GM10266 (cell line): ENCODE measurements at regions not wholly inside any gene's neighbourhood (a gene's known extent, or its start where the extent isn't known, plus 50 kb on each side); places are given as distances from the start of the nearest gene placed in this dataset.

Source experiments
- DNase-seq: peaks from one replicate; pipeline ENCODE4 v3.0.0; 2012; ENCODE audit errors: extremely low spot score
- CTCF ChIP-seq: IDR thresholded peaks from 2 replicates; pipeline ENCODE4 v1.5.1; 2012; ENCODE audit warnings: mild to moderate bottlenecking, low read depth; ENCODE audit not compliant: control insufficient read depth, insufficient read depth; ENCODE audit errors: missing control alignments

GRCh38 chr21:27047658-27048314 is 80.9 kb upstream of the ADAMTS5 start:
- DNase-seq, result no peak
- TF ChIP-seq CTCF, result no peak

GRCh38 chr21:27047283-27047657 is 80.4 kb upstream of the ADAMTS5 start:
- no peak for DNase-seq
- TF ChIP-seq CTCF, result no peak

DNA sequence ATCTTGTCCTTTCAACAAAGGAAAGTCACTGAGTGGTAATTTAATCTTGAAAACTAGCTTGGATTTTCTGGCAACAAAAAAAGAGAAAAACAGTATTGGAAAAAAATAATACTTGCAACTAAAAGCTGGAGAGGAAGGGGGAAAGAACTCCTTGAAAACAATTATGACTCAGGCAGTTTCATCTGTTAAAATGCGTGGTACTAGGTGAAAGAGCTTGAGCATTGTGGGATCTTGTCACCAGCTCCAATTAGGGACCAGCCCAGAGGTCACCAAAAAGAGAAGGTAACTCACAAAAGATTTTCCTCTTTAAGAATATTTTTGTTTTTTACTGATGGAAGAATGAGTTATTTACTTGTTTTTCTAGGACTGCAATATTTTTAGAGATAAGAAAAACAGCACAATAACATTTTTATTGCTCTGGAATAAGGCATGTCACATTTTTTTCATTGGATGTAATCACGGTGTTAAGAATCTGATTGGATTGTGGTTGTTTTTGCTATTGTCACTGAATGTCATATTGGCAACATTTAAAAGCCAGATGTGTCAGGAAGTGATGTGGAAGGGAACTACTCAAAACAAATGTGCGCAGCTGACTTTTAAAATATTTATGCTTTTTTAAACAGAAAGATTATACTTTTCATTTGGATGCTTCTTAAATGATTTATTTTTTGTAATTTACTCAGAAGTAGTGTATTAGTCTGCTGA is 78.5 kb upstream of the ADAMTS5 start:
- TF ChIP-seq CTCF, result no peak
- DNase-seq, result no peak

GRCh38 chr21:27043377-27043776 is 76.5 kb upstream of the ADAMTS5 start:
- DNase-seq, result no peak
- no peak for TF ChIP-seq CTCF

GRCh38 chr21:27040738-27041469 is 74.0 kb upstream of the ADAMTS5 start:
- no peak for DNase-seq
- TF ChIP-seq CTCF, result no peak

- no peak for DNase-seq
Measured at GRCh38 chr21:27036736-27037301, 69.9 kb upstream of the ADAMTS5 start.

More at GRCh38 chr21:27036736-27037301, 69.9 kb upstream of the ADAMTS5 start:
- no peak for TF ChIP-seq CTCF
